ENCODE measurements at regions not wholly inside any gene's neighbourhood (a gene's known extent, or its start where the extent isn't known, plus 50 kb on each side); places are given as distances from the start of the nearest gene placed in this dataset.

DNA sequence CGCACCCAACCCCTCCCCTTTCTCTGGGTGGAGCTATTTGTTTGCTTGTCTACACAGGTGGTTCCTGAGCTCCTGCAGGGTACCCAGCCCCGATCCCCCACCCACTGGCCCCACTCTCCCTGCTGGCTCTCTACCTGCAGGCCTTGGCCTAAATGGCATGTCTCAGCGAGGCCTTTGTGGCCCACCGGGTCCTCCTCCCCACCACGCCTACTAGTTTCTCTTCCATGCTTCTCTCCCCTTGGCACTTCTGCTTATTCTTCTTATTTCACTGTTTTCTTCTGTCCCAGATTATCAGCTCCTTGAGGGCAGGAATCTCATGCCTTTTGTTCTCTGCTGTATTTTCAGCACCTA is 57.4 kb upstream of the ZNF536 start:
- TF ChIP-seq CTCF (IDR thresholded peaks at IDR 0.05) (no peak), ZFX (IDR thresholded peaks at IDR 0.05; ENCODE audit: borderline replicate concordance) (no peak)
- no peak overlapping the region for H3K27ac ChIP-seq

DNA sequence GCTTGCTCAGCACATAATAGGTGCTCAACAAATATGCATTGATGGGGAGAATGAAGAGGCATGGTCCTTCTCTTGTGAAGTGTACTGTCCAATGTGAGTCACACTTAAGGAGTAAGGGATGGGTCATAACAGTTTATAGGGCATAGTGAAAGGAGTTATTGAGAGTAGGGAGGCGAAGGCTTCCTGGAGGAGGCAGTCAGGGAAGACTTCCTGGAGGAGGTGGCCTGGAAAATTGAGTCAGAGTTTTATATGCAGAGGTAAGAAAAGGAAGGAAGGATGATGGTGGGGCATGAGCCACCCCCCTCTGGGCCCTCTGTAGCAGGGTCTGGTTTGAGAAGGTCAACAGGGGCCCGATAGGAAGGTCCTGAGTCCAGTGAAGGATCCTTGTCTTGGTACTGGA is 57.0 kb upstream of the ZNF536 start:
- H3K27ac ChIP-seq, result no peak overlapping the region
- TF ChIP-seq ZFX (IDR thresholded peaks at IDR 0.05; ENCODE audit: borderline replicate concordance) (no peak), CTCF (IDR thresholded peaks at IDR 0.05) (no peak)

DNA sequence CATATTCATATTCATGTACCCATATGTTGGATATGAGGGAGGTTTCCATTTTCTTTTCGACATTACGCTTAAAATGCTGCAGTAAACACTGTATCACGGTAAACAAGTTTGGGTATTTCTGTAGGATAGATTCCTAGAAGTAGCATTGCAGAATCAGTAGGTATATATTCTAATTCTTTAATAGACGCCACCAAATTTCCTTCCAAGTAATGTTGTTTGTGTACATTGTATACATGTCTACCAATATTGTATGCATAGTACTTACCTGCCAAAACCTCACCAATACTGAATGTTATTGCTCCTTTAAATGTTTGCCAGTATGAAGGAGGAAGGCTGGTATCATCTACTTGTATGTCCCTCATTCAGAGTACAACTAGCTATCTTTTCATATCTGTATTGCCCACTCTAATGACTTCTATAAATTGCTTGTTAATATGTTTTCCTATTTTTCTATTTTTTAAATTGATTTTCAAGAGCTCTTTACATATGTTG is 56.1 kb upstream of the ZNF536 start:
- TF ChIP-seq ZFX (IDR thresholded peaks at IDR 0.05; ENCODE audit: borderline replicate concordance) (no peak), CTCF (IDR thresholded peaks at IDR 0.05) (no peak)
- no peak overlapping the region for H3K27ac ChIP-seq

- TF ChIP-seq CTCF (IDR thresholded peaks at IDR 0.05) (no peak), ZFX (IDR thresholded peaks at IDR 0.05; ENCODE audit: borderline replicate concordance) (no peak)
- H3K27ac ChIP-seq, result no peak overlapping the region
These were observed 55.6 kb upstream of the ZNF536 start for GRCh38 chr19:30316560-30317106.

- H3K27ac ChIP-seq, result no peak overlapping the region
- TF ChIP-seq ZFX (IDR thresholded peaks at IDR 0.05; ENCODE audit: borderline replicate concordance) (no peak), CTCF (IDR thresholded peaks at IDR 0.05) (no peak)
These were observed 54.8 kb upstream of the ZNF536 start for GRCh38 chr19:30317403-30317802.

GRCh38 chr19:30318261-30318660 is 53.9 kb upstream of the ZNF536 start:
- TF ChIP-seq CTCF (IDR thresholded peaks at IDR 0.05) (no peak), ZFX (IDR thresholded peaks at IDR 0.05; ENCODE audit: borderline replicate concordance) (no peak)

DNA sequence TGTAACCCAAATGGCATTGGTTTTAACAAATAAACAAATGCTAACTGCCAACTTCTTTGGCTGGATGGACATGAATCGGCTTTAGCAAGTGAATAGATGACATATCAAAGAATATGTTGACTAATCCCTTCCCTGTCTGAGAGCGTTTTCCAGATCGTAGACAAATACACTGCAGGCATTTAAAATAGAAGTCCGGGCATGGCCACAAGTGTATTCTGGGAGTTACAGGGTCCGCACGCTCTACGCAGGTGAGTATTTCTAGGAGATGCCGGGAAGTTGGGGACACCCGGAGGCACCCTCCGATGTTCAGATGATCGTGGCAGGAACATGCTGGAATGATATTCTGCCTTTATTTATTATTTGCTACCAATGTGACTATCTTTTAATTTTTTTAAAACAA is 53.2 kb upstream of the ZNF536 start:
- no peak overlapping the region for H3K27ac ChIP-seq
- TF ChIP-seq CTCF (IDR thresholded peaks at IDR 0.05), result no peak
- no peak for TF ChIP-seq ZFX (IDR thresholded peaks at IDR 0.05; ENCODE audit: borderline replicate concordance)

More at GRCh38 chr19:30318261-30318660, 53.9 kb upstream of the ZNF536 start:
- H3K27ac ChIP-seq, result no peak overlapping the region
